Epithelial cell of esophagus (primary cell): ENCODE measurements at regions not wholly inside any gene's neighbourhood (a gene's known extent, or its start where the extent isn't known, plus 50 kb on each side); places are given as distances from the start of the nearest gene placed in this dataset.

ENCODE experiments used
- DNase-seq: peaks from one replicate; pipeline ENCODE4 v3.0.0; 2010; ENCODE audit warnings: low read depth
- H3K4me3 ChIP-seq: 2 replicates; pipeline ENCODE4 v1.5.1; 2011; ENCODE audit warnings: mild to moderate bottlenecking, low read length, control low read depth
- CTCF ChIP-seq: IDR thresholded peaks from 2 replicates; pipeline ENCODE4 v1.5.1; 2011; ENCODE audit warnings: low read depth, mild to moderate bottlenecking, low read length, control low read depth, inconsistent platforms; ENCODE audit not compliant: insufficient read depth; ENCODE audit errors: missing control alignments

- no peak overlapping the region for H3K4me3 ChIP-seq
- TF ChIP-seq CTCF: no peak
- DNase-seq: no peak
Observed at GRCh38 chr18:77980275-77980674, 730.6 kb downstream of the GALR1 start.

GRCh38 chr18:77981874-77982273, 732.2 kb downstream of the GALR1 start:
- DNase-seq: no peak
- no peak for TF ChIP-seq CTCF
- H3K4me3 ChIP-seq: no peak overlapping the region

GRCh38 chr18:77983270-77983669, 733.6 kb downstream of the GALR1 start:
- DNase-seq: no peak
- no peak for TF ChIP-seq CTCF
- H3K4me3 ChIP-seq: no peak overlapping the region

GRCh38 chr18:77984178-77984577, 734.5 kb downstream of the GALR1 start:
- no peak for TF ChIP-seq CTCF
- no peak overlapping the region for H3K4me3 ChIP-seq
- no peak for DNase-seq

- no peak for DNase-seq
- no peak overlapping the region for H3K4me3 ChIP-seq
- no peak for TF ChIP-seq CTCF
Observed at GRCh38 chr18:77984833-77985232, 735.2 kb downstream of the GALR1 start.

GRCh38 chr18:77985526-77986281, 736.1 kb downstream of the GALR1 start:
- no peak for TF ChIP-seq CTCF
- no peak overlapping the region for H3K4me3 ChIP-seq
- DNase-seq: no peak

GRCh38 chr18:77990131-77990530, 740.5 kb downstream of the GALR1 start:
- DNase-seq: no peak
- no peak overlapping the region for H3K4me3 ChIP-seq
- TF ChIP-seq CTCF: no peak
